ENCODE measurements at regions not wholly inside any gene's neighbourhood (a gene's known extent, or its start where the extent isn't known, plus 50 kb on each side); places are given as distances from the start of the nearest gene placed in this dataset.

DNA sequence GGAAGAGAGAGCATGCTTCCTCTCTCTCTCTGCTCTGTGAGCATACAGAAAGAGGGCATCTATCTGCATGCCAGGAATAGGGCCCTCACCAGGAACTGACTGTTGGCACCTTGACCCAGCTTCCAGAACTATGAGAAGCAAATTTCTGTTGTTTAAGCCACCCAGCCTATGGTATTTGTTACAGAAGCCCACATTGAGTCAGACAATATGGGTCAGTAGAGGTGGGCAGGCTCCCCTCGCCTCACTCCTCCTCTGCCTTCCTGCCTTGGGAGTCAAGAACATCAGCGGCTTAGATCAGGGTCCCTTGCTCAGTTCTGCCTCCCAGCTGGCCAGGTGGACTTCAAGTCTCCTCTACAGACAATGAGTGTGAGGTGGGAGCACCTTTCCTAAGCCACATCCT, 92.3 kb downstream of the COPS8 start:
- no peak for TF ChIP-seq RAD21 (IDR thresholded peaks at IDR 0.05; ENCODE audit: low read length)
- TF ChIP-seq, protein P1, sequence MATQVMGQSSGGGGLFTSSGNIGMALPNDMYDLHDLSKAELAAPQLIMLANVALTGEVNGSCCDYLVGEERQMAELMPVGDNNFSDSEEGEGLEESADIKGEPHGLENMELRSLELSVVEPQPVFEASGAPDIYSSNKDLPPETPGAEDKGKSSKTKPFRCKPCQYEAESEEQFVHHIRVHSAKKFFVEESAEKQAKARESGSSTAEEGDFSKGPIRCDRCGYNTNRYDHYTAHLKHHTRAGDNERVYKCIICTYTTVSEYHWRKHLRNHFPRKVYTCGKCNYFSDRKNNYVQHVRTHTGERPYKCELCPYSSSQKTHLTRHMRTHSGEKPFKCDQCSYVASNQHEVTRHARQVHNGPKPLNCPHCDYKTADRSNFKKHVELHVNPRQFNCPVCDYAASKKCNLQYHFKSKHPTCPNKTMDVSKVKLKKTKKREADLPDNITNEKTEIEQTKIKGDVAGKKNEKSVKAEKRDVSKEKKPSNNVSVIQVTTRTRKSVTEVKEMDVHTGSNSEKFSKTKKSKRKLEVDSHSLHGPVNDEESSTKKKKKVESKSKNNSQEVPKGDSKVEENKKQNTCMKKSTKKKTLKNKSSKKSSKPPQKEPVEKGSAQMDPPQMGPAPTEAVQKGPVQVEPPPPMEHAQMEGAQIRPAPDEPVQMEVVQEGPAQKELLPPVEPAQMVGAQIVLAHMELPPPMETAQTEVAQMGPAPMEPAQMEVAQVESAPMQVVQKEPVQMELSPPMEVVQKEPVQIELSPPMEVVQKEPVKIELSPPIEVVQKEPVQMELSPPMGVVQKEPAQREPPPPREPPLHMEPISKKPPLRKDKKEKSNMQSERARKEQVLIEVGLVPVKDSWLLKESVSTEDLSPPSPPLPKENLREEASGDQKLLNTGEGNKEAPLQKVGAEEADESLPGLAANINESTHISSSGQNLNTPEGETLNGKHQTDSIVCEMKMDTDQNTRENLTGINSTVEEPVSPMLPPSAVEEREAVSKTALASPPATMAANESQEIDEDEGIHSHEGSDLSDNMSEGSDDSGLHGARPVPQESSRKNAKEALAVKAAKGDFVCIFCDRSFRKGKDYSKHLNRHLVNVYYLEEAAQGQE (IDR thresholded peaks at IDR 0.05; ENCODE audit: low read depth, low read length) = no peak
